IMR-90 (cell line): ENCODE measurements at regions not wholly inside any gene's neighbourhood (a gene's known extent, or its start where the extent isn't known, plus 50 kb on each side); places are given as distances from the start of the nearest gene placed in this dataset.

ENCODE experiments used
- ATAC-seq: fragments of 200-7000 bp; cut with Tn5 transposase; 2 replicates; pipeline ENCODE4 v1.9.1; 2020; ENCODE audit warnings: low read depth, mild to moderate bottlenecking, moderate library complexity
- BruUV-seq: library from RNA; stranded (reverse); fragments of 400-500 nt; replicated peaks from 2 replicates; lab custom pipeline; 2021; lab: Mats Ljungman, UMichigan
- CTCF ChIA-PET: fragments of 300-600 bp; formaldehyde crosslinking; extraction: SDS; loops from one replicate; lab custom pipeline; 2021; ENCODE audit warnings: antibody characterized with exemption; lab: Yijun Ruan, JAX
- POLR2A ChIA-PET: fragments of 300-600 bp; sonication (Branson Sonifier 250); formaldehyde crosslinking; loops from one replicate; lab custom pipeline; 2022; ENCODE audit warnings: antibody characterized with exemption; ENCODE audit not compliant: unreplicated experiment; lab: Charles Lee
- DNase-seq: peaks from one replicate; pipeline ENCODE4 v3.0.0; 2013
- H2AFZ ChIP-seq: replicated peaks from 2 replicates; pipeline ENCODE3; 2013; ENCODE audit warnings: low read length, mild to moderate bottlenecking; ENCODE audit not compliant: poor library complexity
- H2AK5ac ChIP-seq: 2 replicates; pipeline ENCODE4 v1.6.1; 2013; ENCODE audit warnings: low read depth, low read length, inconsistent platforms
- H2AK9ac ChIP-seq: replicated peaks from 2 replicates; pipeline ENCODE3; 2013; ENCODE audit warnings: mild to moderate bottlenecking, low read depth, low read length, moderate library complexity; ENCODE audit not compliant: poor library complexity
- H2BK120ac ChIP-seq: 2 replicates; pipeline ENCODE4 v1.6.1; 2013; ENCODE audit warnings: low read depth, low read length, inconsistent platforms
- H2BK15ac ChIP-seq: 3 replicates; pipeline ENCODE4 v1.6.1; 2013; ENCODE audit warnings: low read depth, low read length, inconsistent platforms
- H2BK20ac ChIP-seq: 2 replicates; pipeline ENCODE4 v1.6.1; 2013; ENCODE audit warnings: low read depth, mild to moderate bottlenecking, inconsistent platforms, low read length, moderate library complexity
- H2BK5ac ChIP-seq: 2 replicates; pipeline ENCODE4 v1.6.1; 2013; ENCODE audit warnings: mild to moderate bottlenecking, low read depth, low read length, inconsistent platforms; ENCODE audit not compliant: poor library complexity, severe bottlenecking
- H3K14ac ChIP-seq: replicated peaks from 2 replicates; pipeline ENCODE4 v1.6.1; 2013; ENCODE audit warnings: low read depth, low read length, inconsistent platforms
- H3K18ac ChIP-seq: 2 replicates; pipeline ENCODE4 v1.6.1; 2013; ENCODE audit warnings: low read depth, low read length, control low read depth
- H3K23ac ChIP-seq: 2 replicates; pipeline ENCODE4 v1.6.1; 2013; ENCODE audit warnings: low read depth, low read length, inconsistent platforms
- H3K27ac ChIP-seq: 2 replicates; pipeline ENCODE4 v1.5.1; 2013; ENCODE audit warnings: mild to moderate bottlenecking, control low read depth, low read length; ENCODE audit not compliant: insufficient read depth
- H3K27me3 ChIP-seq: 2 replicates; pipeline ENCODE4 v1.6.1; 2013; ENCODE audit warnings: low read length; ENCODE audit not compliant: control insufficient read depth, insufficient read depth
- H3K36me3 ChIP-seq: 2 replicates; pipeline ENCODE4 v1.6.1; 2013; ENCODE audit warnings: low read length, mixed read lengths; ENCODE audit not compliant: control insufficient read depth, insufficient read depth
- H3K4ac ChIP-seq: 2 replicates; pipeline ENCODE4 v1.6.1; 2013; ENCODE audit warnings: low read depth, low read length, inconsistent platforms
- H3K4me1 ChIP-seq: 2 replicates; pipeline ENCODE4 v1.6.1; 2013; ENCODE audit warnings: low read length, mixed read lengths; ENCODE audit not compliant: control insufficient read depth, insufficient read depth
- H3K4me2 ChIP-seq: 2 replicates; pipeline ENCODE4 v1.6.1; 2013; ENCODE audit warnings: low read depth, mild to moderate bottlenecking, control low read depth, low read length, moderate library complexity
- H3K4me3 ChIP-seq: 2 replicates; pipeline ENCODE4 v1.5.1; 2013; ENCODE audit warnings: low read depth, mild to moderate bottlenecking, control low read depth, low read length, moderate library complexity; ENCODE audit not compliant: insufficient read depth
- H3K56ac ChIP-seq: 2 replicates; pipeline ENCODE4 v1.6.1; 2013; ENCODE audit warnings: low read length, inconsistent platforms; ENCODE audit not compliant: insufficient read depth; ENCODE audit errors: extremely low read depth
- H3K79me1 ChIP-seq, 2 experiments: 2 replicates each; pipeline ENCODE4 v1.6.1; 2013; ENCODE audit warnings: low read length in 2 of 2, inconsistent platforms in 1 of 2, low read depth in 1 of 2
- H3K9ac ChIP-seq: 2 replicates; pipeline ENCODE4 v1.6.1; 2013; ENCODE audit warnings: low read depth, low read length, control low read depth
- H3K9me1 ChIP-seq: 2 replicates; pipeline ENCODE4 v1.6.1; 2013; ENCODE audit warnings: low read length, inconsistent platforms; ENCODE audit not compliant: insufficient read depth
- H3K9me3 ChIP-seq: 2 replicates; pipeline ENCODE4 v1.6.1; 2013; ENCODE audit warnings: low read length; ENCODE audit not compliant: control insufficient read depth, insufficient read depth
- H4K20me1 ChIP-seq: 2 replicates; pipeline ENCODE4 v1.6.1; 2013; ENCODE audit warnings: low read length, inconsistent platforms; ENCODE audit not compliant: insufficient read depth
- H4K5ac ChIP-seq: 2 replicates; pipeline ENCODE4 v1.6.1; 2013; ENCODE audit warnings: mild to moderate bottlenecking, low read depth, low read length, control low read depth
- H4K8ac ChIP-seq, 2 experiments: 2 replicates each; pipeline ENCODE4 v1.6.1; 2013; ENCODE audit warnings: low read depth in 2 of 2, low read length in 2 of 2, control low read depth in 1 of 2, inconsistent platforms in 1 of 2
- H4K91ac ChIP-seq: 2 replicates; pipeline ENCODE4 v1.6.1; 2013; ENCODE audit warnings: low read depth, low read length, inconsistent platforms; ENCODE audit not compliant: insufficient read depth
- BHLHE40 ChIP-seq: fragments of 150-350 bp; IDR thresholded peaks from 2 replicates; pipeline ENCODE4 v1.6.1; 2016; ENCODE audit warnings: mild to moderate bottlenecking, low read depth, low read length
- CEBPB ChIP-seq: IDR thresholded peaks from 2 replicates; pipeline ENCODE4 v1.6.1; 2012; ENCODE audit warnings: low read depth, low read length, improper control_type of control experiment
- CHD1 ChIP-seq: IDR thresholded peaks from 2 replicates; pipeline ENCODE4 v1.6.1; 2012; ENCODE audit warnings: low read depth, low read length, improper control_type of control experiment
- CTCF ChIP-seq: conservative IDR thresholded peaks from 2 replicates; pipeline ENCODE4 v1.5.1; 2012; ENCODE audit warnings: mild to moderate bottlenecking, low read depth, low read length, improper control_type of control experiment
- ELK1 ChIP-seq: fragments of 150-350 bp; IDR thresholded peaks from 2 replicates; pipeline ENCODE4 v1.6.1; 2016; ENCODE audit warnings: low read depth, mild to moderate bottlenecking, low read length, moderate library complexity, borderline replicate concordance
- FOS ChIP-seq: fragments of 150-350 bp; IDR thresholded peaks from 2 replicates; pipeline ENCODE4 v1.6.1; 2016; ENCODE audit warnings: low read depth, low read length
- MAFK ChIP-seq: IDR thresholded peaks from 2 replicates; pipeline ENCODE4 v1.6.1; 2012; ENCODE audit warnings: low read depth, low read length, improper control_type of control experiment
- MAZ ChIP-seq: IDR thresholded peaks from 2 replicates; pipeline ENCODE4 v1.6.1; 2012; ENCODE audit warnings: low read depth, mild to moderate bottlenecking, low read length, improper control_type of control experiment, moderate library complexity, borderline replicate concordance
- MXI1 ChIP-seq: IDR thresholded peaks from 2 replicates; pipeline ENCODE4 v1.6.1; 2012; ENCODE audit warnings: low read depth, mild to moderate bottlenecking, low read length, moderate library complexity, borderline replicate concordance
- NFE2L2 ChIP-seq: fragments of 150-350 bp; IDR thresholded peaks from 2 replicates; pipeline ENCODE4 v1.6.1; 2016; ENCODE audit warnings: low read depth, mild to moderate bottlenecking, low read length
- POLR2A ChIP-seq: IDR thresholded peaks from 2 replicates; pipeline ENCODE4 v1.6.1; 2012; ENCODE audit warnings: mild to moderate bottlenecking, low read depth, low read length
- RAD21 ChIP-seq: IDR thresholded peaks from 2 replicates; pipeline ENCODE4 v1.6.1; 2012; ENCODE audit warnings: low read length, improper control_type of control experiment
- RCOR1 ChIP-seq: IDR thresholded peaks from 2 replicates; pipeline ENCODE4 v1.6.1; 2012; ENCODE audit warnings: mild to moderate bottlenecking, low read length, improper control_type of control experiment; ENCODE audit not compliant: insufficient replicate concordance
- RFX5 ChIP-seq: IDR thresholded peaks from 2 replicates; pipeline ENCODE4 v1.8.0; 2012; ENCODE audit warnings: low read depth, mild to moderate bottlenecking, low read length, moderate library complexity
- SMC3 ChIP-seq: fragments of 150-350 bp; IDR thresholded peaks from 2 replicates; pipeline ENCODE4 v1.6.1; 2016; ENCODE audit warnings: low read depth, mild to moderate bottlenecking, antibody characterized with exemption, low read length, moderate library complexity
- WGBS, 2 experiments: methylation state at CpG; one replicate each; pipeline versions ENCODE4 v1.1.5 to v1.1.7; 2013; ENCODE audit warnings: missing lambda C conversion rate in 2 of 2; ENCODE audit not compliant: insufficient read length in 1 of 2; ENCODE audit errors: extremely low coverage in 2 of 2; 5-methylcytosine and 5-hydroxymethylcytosine counted together
- dilution Hi-C: fragments of 300-500 bp; cut with HindIII; formaldehyde crosslinking; loops from one replicate; pipeline ENCODE4 v1.14.3; 2018; ENCODE audit warnings: low sequenced_read_pairs; ENCODE audit not compliant: unreplicated experiment
- in situ Hi-C: fragments of 300-500 bp; cut with MboI; formaldehyde crosslinking; loops from 3 replicates; pipeline ENCODE4 v1.14.3; 2019; ENCODE audit warnings: low sequenced_read_pairs, inconsistent platforms, mixed read lengths
- intact Hi-C: fragments of 100-400 bp; cut with micrococcal nuclease; formaldehyde crosslinking; loops from 2 replicates; pipeline ENCODE4 v1.10.0; 2022
- TF ChIP-seq, protein P1 (sequence below): fragments of 150-350 bp; IDR thresholded peaks from 2 replicates; pipeline ENCODE4 v1.6.1; 2017; ENCODE audit warnings: mild to moderate bottlenecking, antibody characterized with exemption, low read length, low read depth

DNA sequence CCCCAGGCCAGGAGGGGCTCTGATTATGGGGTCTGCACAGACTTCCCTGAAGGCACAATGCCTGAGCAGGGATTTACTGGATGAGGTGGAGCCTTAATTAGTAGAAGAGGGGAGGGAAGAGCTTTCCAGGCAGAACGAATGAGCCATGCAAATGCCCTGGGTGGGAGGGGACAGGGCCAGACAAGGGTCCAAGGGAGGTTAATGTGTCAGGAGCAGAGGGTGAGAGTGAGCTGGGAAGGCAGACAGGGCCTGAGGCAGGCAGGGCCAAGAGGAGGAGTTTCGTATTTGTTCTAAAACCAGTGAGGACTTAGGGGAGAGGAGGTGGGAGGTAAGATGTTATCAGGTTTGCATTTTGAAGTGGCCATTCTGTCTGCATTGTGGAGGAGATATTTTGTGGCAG lies 65.3 kb downstream of the NPY start:
- Histone ChIP-seq H4K91ac (no peak overlapping the region), H4K8ac (no peak overlapping the region), H4K5ac (no peak overlapping the region), H2BK120ac (no peak overlapping the region), H3K9me1 (no peaks in the 10 kb centered on the region), H3K79me1 (no peaks in the 10 kb centered on the region), H2BK5ac (no peak overlapping the region), H3K18ac (no peak overlapping the region), H3K9me3 (no peaks in the 10 kb centered on the region), H3K27ac (no peak overlapping the region), H3K4me3 (no peak overlapping the region), H2AK9ac (no peak overlapping the region), H3K4ac (no peak overlapping the region), H2AK5ac (no peak overlapping the region), H3K9ac (no peak overlapping the region), H2BK20ac (no peak overlapping the region), H3K4me2 (no peak overlapping the region), H2BK15ac (no peak overlapping the region), H3K56ac (no peak overlapping the region), H3K23ac (no peak overlapping the region), H3K4me1 (no peaks in the 10 kb centered on the region), H3K27me3 (no peaks in the 10 kb centered on the region), H4K20me1 (no peaks in the 10 kb centered on the region), H3K36me3 (no peaks in the 10 kb centered on the region), H3K14ac (no peak overlapping the region), H2AFZ (no peak overlapping the region)
- TF ChIP-seq POLR2A (no peak), CHD1 (no peak), NFE2L2 (no peak), ELK1 (no peak), RFX5 (no peak), MAFK (no peak), CTCF (no peak), RCOR1 (no peak), CEBPB (no peak), MAZ (no peak), RAD21 (no peak), SMC3 (no peak), BHLHE40 (no peak), MXI1 (no peak), FOS (no peak)
- TF ChIP-seq, protein P1, sequence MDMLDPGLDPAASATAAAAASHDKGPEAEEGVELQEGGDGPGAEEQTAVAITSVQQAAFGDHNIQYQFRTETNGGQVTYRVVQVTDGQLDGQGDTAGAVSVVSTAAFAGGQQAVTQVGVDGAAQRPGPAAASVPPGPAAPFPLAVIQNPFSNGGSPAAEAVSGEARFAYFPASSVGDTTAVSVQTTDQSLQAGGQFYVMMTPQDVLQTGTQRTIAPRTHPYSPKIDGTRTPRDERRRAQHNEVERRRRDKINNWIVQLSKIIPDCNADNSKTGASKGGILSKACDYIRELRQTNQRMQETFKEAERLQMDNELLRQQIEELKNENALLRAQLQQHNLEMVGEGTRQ = no peak
- WGBS, 2 experiments = 21% methylated on average over 2 of the region's 2 CpGs; no CpG with 5 or more reads in 1 of the 2 experiments
- in situ Hi-C loops (no loop called here), intact Hi-C loops (no loop called here), dilution Hi-C loops (no loop called here)
- POLR2A ChIA-PET = no interaction called here
- CTCF ChIA-PET = no interaction called here
- no peak for ATAC-seq
- DNase-seq = no peak
- no TSS peak for BruUV-seq
